HL-60 (cell line): ENCODE measurements at regions not wholly inside any gene's neighbourhood (a gene's known extent, or its start where the extent isn't known, plus 50 kb on each side); places are given as distances from the start of the nearest gene placed in this dataset.

ENCODE experiments used
- CTCF ChIP-seq: IDR thresholded peaks from one replicate; pipeline ENCODE4 v1.5.1; 2011; ENCODE audit warnings: low read length, control low read depth, inconsistent platforms; ENCODE audit not compliant: insufficient read depth
- GABPA ChIP-seq: IDR thresholded peaks from 2 replicates; pipeline ENCODE4 v1.6.1; 2012; ENCODE audit warnings: low read depth

- TF ChIP-seq CTCF: no peak
- TF ChIP-seq GABPA: no peak
Observed at GRCh38 chr9:86804011-86804410, 143.3 kb downstream of the GAS1 start.
